OCI-LY3 (cell line): ENCODE measurements at regions not wholly inside any gene's neighbourhood (a gene's known extent, or its start where the extent isn't known, plus 50 kb on each side); places are given as distances from the start of the nearest gene placed in this dataset.

ENCODE experiments used
- H2AFZ ChIP-seq: fragments of 200-600, 300-600 bp; shearing (Covaris generic); 2 replicates; pipeline ENCODE4 v1.6.0; 2014; ENCODE audit warnings: antibody characterized with exemption, low read depth, low read length
- H3K27ac ChIP-seq: fragments of 200-600, 300-600 bp; sonication (generic); 2 replicates; pipeline ENCODE4 v1.5.1; 2014; ENCODE audit warnings: mild to moderate bottlenecking, low read length, moderate library complexity, mixed read lengths
- H3K27me3 ChIP-seq: fragments of 200-600, 300-600 bp; sonication (generic); 2 replicates; pipeline ENCODE4 v1.6.1; 2014; ENCODE audit warnings: low read depth, low read length, mixed read lengths
- H3K36me3 ChIP-seq: fragments of 200-600, 300-600 bp; sonication (generic); replicated peaks from 2 replicates; pipeline ENCODE3; 2014; ENCODE audit warnings: low read depth, low read length, mixed read lengths
- H3K4me1 ChIP-seq: fragments of 300-600, 200-600 bp; sonication (generic); 2 replicates; pipeline ENCODE4 v1.6.1; 2014; ENCODE audit warnings: low read length, mixed read lengths
- H3K4me2 ChIP-seq: fragments of 200-600, 300-600 bp; sonication (generic); 2 replicates; pipeline ENCODE4 v1.6.1; 2014; ENCODE audit warnings: low read length, mixed read lengths
- H3K4me3 ChIP-seq: fragments of 300-600, 200-600 bp; sonication (generic); 2 replicates; pipeline ENCODE4 v1.5.1; 2014; ENCODE audit warnings: antibody characterized with exemption, mild to moderate bottlenecking, low read length, moderate library complexity
- H3K79me2 ChIP-seq: fragments of 300-600, 200-600 bp; shearing (Covaris generic); 2 replicates; pipeline ENCODE4 v1.6.1; 2014; ENCODE audit warnings: mild to moderate bottlenecking, low read length, mixed read lengths
- H3K9ac ChIP-seq: fragments of 300-600, 200-600 bp; shearing (Covaris generic); 2 replicates; pipeline ENCODE4 v1.6.0; 2014; ENCODE audit warnings: mild to moderate bottlenecking, low read length, moderate library complexity
- H3K9me3 ChIP-seq: fragments of 200-600, 300-600 bp; shearing (Covaris generic); 2 replicates; pipeline ENCODE4 v1.6.1; 2014; ENCODE audit warnings: low read length, mixed read lengths; ENCODE audit not compliant: insufficient read depth
- H4K20me1 ChIP-seq: fragments of 200-600, 300-600 bp; sonication (generic); 2 replicates; pipeline ENCODE4 v1.6.1; 2016; ENCODE audit warnings: low read length, mixed read lengths; ENCODE audit not compliant: insufficient read depth
- CTCF ChIP-seq: fragments of 200-600, 300-600 bp; sonication (generic); IDR thresholded peaks from 2 replicates; pipeline ENCODE4 v1.5.1; 2014; ENCODE audit warnings: antibody characterized with exemption, low read length, low read depth
- EZH2phosphoT487 ChIP-seq: fragments of 200-600 bp; shearing (Covaris generic); IDR thresholded peaks from 2 replicates; pipeline ENCODE4 v1.6.1; 2018; ENCODE audit warnings: antibody characterized with exemption, mixed run types, low read depth

GRCh38 chr11:109298865-109299264, 123.1 kb upstream of the C11orf87 start:
- Histone ChIP-seq H4K20me1 (no peaks in the 10 kb centered on the region), H3K9me3 (no peaks in the 10 kb centered on the region), H3K27ac (no peak overlapping the region), H3K4me3 (no peak overlapping the region), H2AFZ (no peak overlapping the region), H3K27me3 (no peaks in the 10 kb centered on the region), H3K4me1 (no peaks in the 10 kb centered on the region), H3K36me3 (no peaks in the 10 kb centered on the region), H3K79me2 (no peaks in the 10 kb centered on the region), H3K4me2 (no peak overlapping the region), H3K9ac (no peak overlapping the region)
- TF ChIP-seq CTCF (no peak), EZH2phosphoT487 (no peak)

GRCh38 chr11:109300211-109300610, 121.8 kb upstream of the C11orf87 start:
- H2AFZ ChIP-seq = no peak overlapping the region
- H3K4me2 ChIP-seq = no peak overlapping the region
- H3K27me3 ChIP-seq = no peaks in the 10 kb centered on the region
- no peak overlapping the region for H3K9ac ChIP-seq
- no peaks in the 10 kb centered on the region for H3K4me1 ChIP-seq
- H3K9me3 ChIP-seq = no peaks in the 10 kb centered on the region
- TF ChIP-seq CTCF = no peak
- TF ChIP-seq EZH2phosphoT487 = no peak
- H3K79me2 ChIP-seq = no peaks in the 10 kb centered on the region
- H3K27ac ChIP-seq = no peak overlapping the region
- no peaks in the 10 kb centered on the region for H4K20me1 ChIP-seq
- no peak overlapping the region for H3K4me3 ChIP-seq
- H3K36me3 ChIP-seq = no peaks in the 10 kb centered on the region

- TF ChIP-seq EZH2phosphoT487 = no peak
- no peak for TF ChIP-seq CTCF
- Histone ChIP-seq H3K79me2 (no peaks in the 10 kb centered on the region), H3K9ac (no peak overlapping the region), H3K4me3 (no peak overlapping the region), H3K4me2 (no peak overlapping the region), H3K9me3 (no peaks in the 10 kb centered on the region), H3K36me3 (no peaks in the 10 kb centered on the region), H2AFZ (no peak overlapping the region), H3K27ac (no peak overlapping the region), H4K20me1 (no peaks in the 10 kb centered on the region), H3K4me1 (no peaks in the 10 kb centered on the region), H3K27me3 (no peaks in the 10 kb centered on the region)
Measured at GRCh38 chr11:109302591-109303334, 119.2 kb upstream of the C11orf87 start.

GRCh38 chr11:109303342-109303741, 118.6 kb upstream of the C11orf87 start:
- Histone ChIP-seq H3K79me2 (no peaks in the 10 kb centered on the region), H3K4me3 (no peak overlapping the region), H3K36me3 (no peaks in the 10 kb centered on the region), H2AFZ (no peak overlapping the region), H4K20me1 (no peaks in the 10 kb centered on the region), H3K27ac (no peak overlapping the region), H3K4me2 (no peak overlapping the region), H3K9ac (no peak overlapping the region), H3K27me3 (no peaks in the 10 kb centered on the region), H3K9me3 (no peaks in the 10 kb centered on the region), H3K4me1 (no peaks in the 10 kb centered on the region)
- TF ChIP-seq CTCF = no peak
- no peak for TF ChIP-seq EZH2phosphoT487
